CD4-positive, alpha-beta T cell (primary cell): ENCODE measurements at regions not wholly inside any gene's neighbourhood (a gene's known extent, or its start where the extent isn't known, plus 50 kb on each side); places are given as distances from the start of the nearest gene placed in this dataset.

Experiments
- ATAC-seq: fragments of 200-7000 bp; cut with Tn5 transposase; one replicate; pipeline ENCODE4 v1.10.0; 2022; ENCODE audit warnings: mild to moderate bottlenecking; ENCODE audit not compliant: poor library complexity
- CTCF ChIA-PET: fragments of 350-600 bp; sonication (Branson Sonifier 250); formaldehyde crosslinking; loops from one replicate; lab custom pipeline; 2021; ENCODE audit warnings: antibody characterized with exemption, inconsistent platforms; lab: Charles Lee
- POLR2A ChIA-PET: fragments of 350-600 bp; sonication (Branson Sonifier 250); formaldehyde crosslinking; loops from one replicate; lab custom pipeline; 2021; ENCODE audit warnings: antibody characterized with exemption, inconsistent platforms; lab: Charles Lee
- DNase-seq, 14 experiments: peaks; one replicate each; pipeline ENCODE4 v3.0.0-alpha.2; 2013 to 2020; ENCODE audit warnings: mixed read lengths in 2 of 14
- H3K27ac ChIP-seq, 2 donors: one replicate each; pipeline versions ENCODE4 v1.5.1 to v1.7.0; 2013; ENCODE audit warnings: low read length in 2 of 2, low read depth in 1 of 2, mild to moderate bottlenecking in 1 of 2
- H3K27me3 ChIP-seq, 2 experiments: 1 replicate in 1 of 2; 2 replicates in 1 of 2; pipeline versions ENCODE4 v1.6.1 to v1.7.0; 2013; ENCODE audit warnings: low read length in 2 of 2, control low read depth in 1 of 2, mild to moderate bottlenecking in 1 of 2, moderate library complexity in 1 of 2; ENCODE audit not compliant: insufficient read depth in 2 of 2, control insufficient read depth in 1 of 2
- H3K36me3 ChIP-seq: one replicate; pipeline ENCODE4 v1.6.1; 2013; ENCODE audit warnings: low read length, control low read depth; ENCODE audit not compliant: insufficient read depth
- H3K4me1 ChIP-seq: one replicate; pipeline ENCODE4 v1.6.1; 2013; ENCODE audit warnings: low read length, control low read depth; ENCODE audit not compliant: insufficient read depth
- H3K4me3 ChIP-seq: one replicate; pipeline ENCODE4 v1.5.1; 2013; ENCODE audit warnings: mild to moderate bottlenecking, low read length, moderate library complexity
- H3K9me3 ChIP-seq, 2 experiments: 1 replicate in 1 of 2; 2 replicates in 1 of 2; pipeline versions ENCODE4 v1.6.1 to v1.7.0; 2013; ENCODE audit warnings: low read length in 2 of 2, mild to moderate bottlenecking in 2 of 2, control low read depth in 1 of 2, moderate library complexity in 1 of 2; ENCODE audit not compliant: control insufficient read depth in 1 of 2, insufficient read depth in 1 of 2
- H3K27ac Mint-ChIP-seq: one replicate; pipeline ENCODE4 v1.8.0; 2020; ENCODE audit warnings: mixed read lengths
- H3K27me3 Mint-ChIP-seq: one replicate; pipeline ENCODE4 v1.8.0; 2021; ENCODE audit warnings: mixed read lengths
- H3K36me3 Mint-ChIP-seq: one replicate; pipeline ENCODE4 v1.8.0; 2021; ENCODE audit warnings: low read depth, mixed read lengths
- H3K4me1 Mint-ChIP-seq: one replicate; pipeline ENCODE4 v1.8.0; 2021; ENCODE audit warnings: low read depth, mixed read lengths
- H3K4me3 Mint-ChIP-seq: one replicate; pipeline ENCODE4 v1.8.0; 2020; ENCODE audit warnings: mild to moderate bottlenecking, mixed read lengths
- H3K9me3 Mint-ChIP-seq: one replicate; pipeline ENCODE4 v1.8.0; 2020; ENCODE audit warnings: mixed read lengths
- CTCF ChIP-seq: fragments of 200-600 bp; IDR thresholded peaks from one replicate; pipeline ENCODE4 v1.8.0; 2022; ENCODE audit warnings: antibody characterized with exemption, mild to moderate bottlenecking
- intact Hi-C, 2 experiments: fragments of 100-400 bp; cut with DNase I in 1 of 2; cut with micrococcal nuclease in 1 of 2; formaldehyde crosslinking; loops; one replicate each; pipeline versions ENCODE4 v1.15.1 to v1.9.0; 2023 to 2025; cut with DNase I, micrococcal nuclease

DNA sequence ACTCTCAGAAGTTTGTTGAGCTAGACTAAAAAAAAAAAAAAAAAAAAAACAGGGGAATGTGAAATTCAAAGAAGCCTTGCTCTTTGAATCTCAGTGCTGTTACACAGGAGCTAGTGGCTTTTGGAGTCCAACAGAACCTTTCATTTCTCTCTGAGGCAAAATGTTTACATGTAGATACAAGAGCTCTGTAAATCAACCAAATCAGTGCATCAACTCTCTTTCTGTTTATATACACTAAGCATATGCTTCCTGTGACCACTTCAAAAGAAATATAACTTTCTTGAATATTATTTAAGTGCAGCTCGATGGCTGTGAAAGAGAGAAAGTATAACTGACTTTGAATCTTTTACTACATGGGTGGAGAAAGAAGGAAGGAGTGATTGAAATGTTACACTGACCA lies 115.3 kb upstream of the ITGA1 start:
- no peak overlapping the region for H3K27ac Mint-ChIP-seq
- H3K36me3 ChIP-seq, result no peaks in the 10 kb centered on the region
- no peak overlapping the region for H3K4me3 Mint-ChIP-seq
- peaks cover 2% of the 10 kb centered on the region for H3K9me3 Mint-ChIP-seq
- TF ChIP-seq CTCF, result no peak
- no peaks in the 10 kb centered on the region for H3K9me3 ChIP-seq
- no peaks in the 10 kb centered on the region for H3K36me3 Mint-ChIP-seq
- DNase-seq (no peak), ATAC-seq (no peak)
- intact Hi-C loops, result no loop called here
- no peaks in the 10 kb centered on the region for H3K27me3 ChIP-seq
- H3K27me3 Mint-ChIP-seq, result peaks cover 6% of the 10 kb centered on the region
- H3K4me3 ChIP-seq, result no peak overlapping the region
- H3K27ac ChIP-seq, result no peak overlapping the region
- CTCF ChIA-PET, result no interaction called here
- POLR2A ChIA-PET, result no interaction called here
- peaks cover 9% of the 10 kb centered on the region for H3K4me1 Mint-ChIP-seq
- H3K4me1 ChIP-seq, result no peaks in the 10 kb centered on the region

GRCh38 chr5:52673495-52673894 lies 114.2 kb upstream of the ITGA1 start:
- CTCF ChIA-PET, result no interaction called here
- Mint-ChIP-seq H3K4me1 (peaks cover 9% of the 10 kb centered on the region), H3K27ac (no peak overlapping the region), H3K36me3 (no peaks in the 10 kb centered on the region), H3K9me3 (peaks cover 2% of the 10 kb centered on the region), H3K27me3 (peaks cover 6% of the 10 kb centered on the region), H3K4me3 (no peak overlapping the region)
- Histone ChIP-seq H3K27ac (no peak overlapping the region), H3K27me3 (no peaks in the 10 kb centered on the region), H3K4me3 (no peak overlapping the region), H3K4me1 (no peaks in the 10 kb centered on the region), H3K9me3 (no peaks in the 10 kb centered on the region), H3K36me3 (no peaks in the 10 kb centered on the region)
- POLR2A ChIA-PET, result no interaction called here
- TF ChIP-seq CTCF, result no peak
- intact Hi-C loops, result no loop called here
- no peak for DNase-seq
- ATAC-seq, result no peak

GRCh38 chr5:52674815-52675545 lies 112.7 kb upstream of the ITGA1 start:
- TF ChIP-seq CTCF, result no peak
- Histone ChIP-seq H3K4me1 (no peaks in the 10 kb centered on the region), H3K9me3 (no peaks in the 10 kb centered on the region), H3K27ac (no peak overlapping the region), H3K36me3 (no peaks in the 10 kb centered on the region), H3K27me3 (no peaks in the 10 kb centered on the region), H3K4me3 (no peak overlapping the region)
- peaks cover 2% of the 10 kb centered on the region for H3K9me3 Mint-ChIP-seq
- H3K27ac Mint-ChIP-seq, result no peak overlapping the region
- intact Hi-C loops, result no loop called here
- ChIA-PET CTCF (no interaction called here), POLR2A (no interaction called here)
- no peaks in the 10 kb centered on the region for H3K36me3 Mint-ChIP-seq
- H3K4me1 Mint-ChIP-seq, result peaks cover 9% of the 10 kb centered on the region
- no peak for ATAC-seq
- H3K27me3 Mint-ChIP-seq, result no peaks in the 10 kb centered on the region
- no peak overlapping the region for H3K4me3 Mint-ChIP-seq
- DNase-seq, result no peak
